Activated CD8-positive, alpha-beta memory T cell treated with anti-CD3 and anti-CD28 coated beads for 24 hours (primary cell): ENCODE measurements at regions not wholly inside any gene's neighbourhood (a gene's known extent, or its start where the extent isn't known, plus 50 kb on each side); places are given as distances from the start of the nearest gene placed in this dataset.
"Not testable (repeated sequence)": the region's sequence is repeated elsewhere in the genome, so short reads cannot be mapped to it uniquely, and the experiment has no call there.

Source experiments
- DNase-seq: peaks from one replicate; pipeline ENCODE4 v3.0.0-alpha.2; 2020

GRCh38 chr17:70527364-70527888, 358.1 kb downstream of the KCNJ2 start:
- no peak for DNase-seq

DNA sequence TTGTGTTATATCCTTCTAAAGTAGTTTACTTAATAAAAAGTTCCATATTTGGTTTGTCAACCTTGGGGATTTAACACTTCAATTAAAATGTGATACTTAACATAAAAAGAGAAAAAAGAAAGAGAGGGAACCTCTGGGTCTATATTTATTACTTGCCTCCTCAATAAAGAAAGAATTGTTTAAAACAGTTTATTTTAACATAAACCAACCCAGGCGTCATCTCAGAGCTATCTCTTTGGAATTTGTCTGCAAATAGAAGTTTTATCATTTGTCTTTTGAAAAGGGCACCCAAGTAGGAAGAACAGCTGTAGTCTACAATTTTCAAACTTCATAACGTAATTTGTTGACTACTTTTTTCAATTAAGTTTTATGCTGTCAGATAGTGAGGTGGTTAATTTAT, 364.1 kb downstream of the KCNJ2 start:
- DNase-seq: no peak

DNA sequence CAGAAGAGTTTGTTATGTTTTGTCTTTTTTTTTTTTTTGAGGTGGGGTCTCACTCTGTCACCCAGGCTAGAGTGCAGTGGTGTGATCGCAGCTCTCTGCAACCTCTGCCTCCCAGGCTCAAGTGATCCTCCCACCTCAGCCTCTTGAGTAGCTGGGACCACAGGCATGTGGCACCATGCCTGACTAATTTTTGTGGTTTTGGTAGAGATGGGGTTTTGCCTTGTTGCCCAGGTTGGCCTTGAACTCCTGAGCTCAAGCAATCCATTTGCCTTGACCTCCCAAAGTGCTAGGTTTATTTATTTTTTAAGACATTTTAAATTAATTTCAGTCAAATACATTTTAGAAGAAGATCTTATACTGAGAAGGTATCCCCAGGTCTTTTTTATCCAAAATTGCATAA, 366.7 kb downstream of the KCNJ2 start:
- no peak for DNase-seq

DNA sequence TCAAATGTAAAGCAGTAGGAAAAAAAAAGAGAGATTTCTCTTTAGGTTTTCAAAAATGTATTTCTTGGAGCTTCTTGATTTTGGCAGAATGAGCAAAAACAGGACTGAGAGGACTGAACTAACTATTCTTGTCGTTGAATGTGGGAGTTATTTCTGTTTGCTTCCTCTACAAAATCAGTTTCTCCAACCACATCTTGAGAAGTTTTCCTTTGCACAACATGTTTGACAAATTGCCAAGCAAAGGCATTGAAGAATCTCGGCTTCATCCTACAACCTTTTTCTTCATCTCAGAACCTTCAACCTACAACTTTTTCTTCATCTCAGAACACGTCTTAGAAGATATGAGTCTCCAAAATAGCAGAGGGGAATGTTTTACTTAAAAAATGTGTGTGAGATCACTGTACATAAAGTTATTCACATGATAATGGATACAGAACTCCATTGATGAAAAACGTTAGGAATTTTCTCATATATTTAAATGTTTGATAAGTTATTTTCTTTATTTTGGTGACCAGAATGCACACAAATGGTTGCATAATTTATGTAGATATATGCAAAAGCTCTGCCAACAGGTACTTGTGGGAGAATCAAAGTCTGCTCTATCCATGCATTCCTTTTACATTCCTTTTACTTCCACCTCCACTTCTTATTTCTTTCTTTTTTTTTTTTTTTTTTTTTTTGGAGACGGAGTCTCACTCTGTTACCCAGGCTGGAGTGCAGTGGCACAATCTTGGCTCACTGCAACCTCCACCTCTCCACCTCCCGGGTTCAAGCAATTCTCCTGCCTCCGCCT, 370.0 kb downstream of the KCNJ2 start:
- no peak for DNase-seq

DNA sequence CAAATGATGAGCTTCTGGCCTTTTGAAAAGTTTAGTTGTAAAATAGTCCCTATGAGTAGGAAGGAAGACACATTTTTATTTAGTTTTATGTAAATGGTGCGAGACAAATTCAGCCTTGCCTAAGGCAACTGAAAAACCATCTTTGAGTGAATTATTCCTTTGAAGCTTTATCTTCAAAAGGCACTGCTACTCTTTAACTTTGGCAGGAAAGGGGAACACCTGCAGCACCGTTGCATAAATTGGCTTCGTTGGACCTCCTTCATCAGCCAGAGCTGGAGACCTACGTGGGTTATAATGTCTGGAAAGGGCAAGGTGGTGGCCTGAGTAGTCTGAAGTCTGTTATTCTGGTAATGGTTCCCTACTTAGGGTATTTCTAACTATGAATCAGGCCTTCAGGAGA, 373.5 kb downstream of the KCNJ2 start:
- DNase-seq: no peak

GRCh38 chr17:70544317-70544716, 375.0 kb downstream of the KCNJ2 start:
- DNase-seq: no peak

GRCh38 chr17:70552230-70552981, 383.1 kb downstream of the KCNJ2 start:
- DNase-seq: no peak

GRCh38 chr17:70552982-70553334, 383.6 kb downstream of the KCNJ2 start:
- no peak for DNase-seq

- DNase-seq: no peak
These were observed 386.4 kb downstream of the KCNJ2 start for GRCh38 chr17:70555723-70556122.

GRCh38 chr17:70558821-70559220, 389.5 kb downstream of the KCNJ2 start:
- DNase-seq: no peak

DNA sequence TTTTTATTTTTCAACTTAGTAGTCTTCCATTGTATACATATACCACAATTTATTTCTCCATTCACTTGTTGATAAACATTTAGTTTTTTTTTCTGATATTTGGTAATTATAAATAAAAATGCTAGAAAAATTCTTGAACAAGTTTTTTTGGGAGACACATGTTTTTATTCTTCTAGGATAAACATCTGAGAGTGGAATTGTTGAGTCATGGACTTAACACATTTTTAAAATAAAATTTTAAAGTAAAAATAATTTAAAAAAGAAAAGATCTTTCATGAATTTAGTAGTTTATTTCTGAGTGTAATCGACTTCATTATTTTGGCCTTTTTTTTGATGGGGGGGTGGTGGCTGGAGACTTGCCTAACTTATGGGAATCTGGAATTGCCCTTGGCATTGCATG, 391.1 kb downstream of the KCNJ2 start:
- DNase-seq: no peak

GRCh38 chr17:70562137-70562536, 392.8 kb downstream of the KCNJ2 start:
- DNase-seq: no peak

DNA sequence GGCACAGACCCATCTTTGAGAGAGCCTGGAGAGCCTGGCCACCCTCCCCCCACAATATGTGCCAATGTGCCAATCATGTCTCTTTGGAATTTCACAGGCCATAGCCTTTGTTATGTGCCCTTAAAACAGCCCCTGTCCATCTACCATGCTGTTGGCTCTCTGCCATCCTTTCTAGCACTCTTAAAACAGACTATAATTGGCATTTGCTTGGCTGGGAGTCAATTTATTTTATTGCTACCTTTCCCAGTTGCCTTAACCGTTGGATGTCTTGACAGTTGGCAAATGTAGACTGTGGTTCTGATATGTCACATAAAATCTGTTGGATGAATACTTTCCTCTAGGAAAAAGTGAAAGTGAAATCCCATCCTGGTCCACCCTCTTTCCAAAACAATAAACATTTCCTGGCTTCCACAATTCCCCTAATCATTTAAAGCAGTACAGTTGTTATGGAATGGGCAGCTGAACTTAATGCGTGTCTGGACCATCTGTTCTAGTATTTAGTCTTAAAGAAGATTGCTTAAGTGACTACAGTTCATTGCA, 394.0 kb downstream of the KCNJ2 start:
- DNase-seq: no peak

- DNase-seq: no peak
These were observed 394.8 kb downstream of the KCNJ2 start for GRCh38 chr17:70564006-70564620.

DNA sequence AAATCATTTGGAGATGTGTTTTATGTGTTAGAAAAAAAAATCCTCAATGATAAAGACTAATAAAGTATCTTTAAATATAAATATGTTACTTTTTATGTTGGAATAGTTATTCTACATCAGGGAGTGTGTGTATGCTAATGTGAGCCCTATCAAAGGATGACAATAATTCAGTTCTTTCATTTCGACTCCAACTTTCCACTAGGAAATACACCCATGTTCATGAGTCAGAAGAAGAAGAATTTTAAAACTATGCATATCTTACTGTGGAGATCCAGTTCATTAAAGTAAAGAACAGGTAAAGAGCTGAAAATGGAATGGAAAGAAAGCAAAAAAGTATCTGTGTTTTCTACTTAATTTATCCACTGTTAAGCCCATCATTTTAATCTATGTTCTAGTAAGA, 399.8 kb downstream of the KCNJ2 start:
- DNase-seq: no peak

- DNase-seq: no peak
These were observed 408.1 kb downstream of the KCNJ2 start for GRCh38 chr17:70577456-70577855.

- no peak for DNase-seq
These were observed 412.1 kb downstream of the KCNJ2 start for GRCh38 chr17:70581459-70581858.

DNA sequence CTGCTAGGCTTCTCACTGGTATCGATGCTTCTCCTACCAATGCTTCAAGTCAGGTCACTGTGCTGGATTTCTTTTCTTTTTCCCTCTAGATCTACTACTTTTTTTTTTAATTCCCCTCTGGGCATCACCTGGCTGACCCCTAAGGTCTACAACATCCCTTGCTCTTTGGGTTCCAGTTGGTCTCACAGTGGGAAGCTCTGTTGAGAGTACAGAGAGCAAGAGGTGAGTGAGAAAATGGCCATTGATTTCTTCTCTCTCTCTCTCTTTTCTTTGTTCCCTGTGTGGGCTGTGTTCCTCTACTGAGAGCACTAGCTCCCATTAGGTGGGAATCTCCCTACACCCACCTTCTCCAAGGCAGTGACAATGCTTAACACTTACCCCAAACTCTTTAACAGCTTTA, 413.4 kb downstream of the KCNJ2 start:
- no peak for DNase-seq

GRCh38 chr17:70584255-70584654, 414.9 kb downstream of the KCNJ2 start:
- no peak for DNase-seq

DNA sequence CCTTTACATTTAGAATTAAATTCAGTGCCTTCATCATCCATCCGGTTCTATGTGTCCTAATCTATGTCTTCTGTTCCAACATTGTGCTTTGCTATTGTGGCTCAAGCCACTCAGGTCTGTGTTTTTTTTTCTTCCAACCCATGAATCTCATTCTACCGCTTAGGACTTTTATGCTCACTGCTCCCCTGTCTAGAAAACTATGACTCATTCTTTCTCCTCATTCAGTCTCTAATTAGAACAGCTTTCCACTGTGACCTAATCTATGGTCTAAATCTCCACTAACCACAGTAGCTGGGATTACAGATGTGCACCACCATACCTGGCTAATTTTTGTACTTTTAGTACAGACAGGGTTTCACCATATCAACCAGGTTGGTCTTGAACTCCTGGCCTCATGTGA, 418.7 kb downstream of the KCNJ2 start:
- DNase-seq: no peak

DNA sequence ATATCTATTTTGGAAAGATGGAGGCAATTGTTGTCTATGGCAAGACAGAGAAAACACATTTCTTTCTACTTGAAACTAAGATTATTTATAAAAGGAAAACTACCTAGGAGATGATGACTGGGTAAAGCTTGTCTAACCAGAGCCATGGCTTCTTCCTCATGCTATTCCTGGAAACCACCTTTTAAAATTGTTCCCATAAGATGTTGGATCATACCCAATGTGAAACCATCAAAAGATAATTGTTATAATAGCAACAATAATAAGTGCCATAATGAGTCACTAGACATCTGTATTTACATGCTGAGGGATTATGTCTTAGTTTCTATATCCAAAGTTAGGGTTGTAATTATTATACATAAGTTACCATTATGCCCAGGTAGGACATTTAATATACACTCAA, 428.4 kb downstream of the KCNJ2 start:
- DNase-seq: no peak

GRCh38 chr17:70599198-70599597, 429.9 kb downstream of the KCNJ2 start:
- DNase-seq: no peak

DNA sequence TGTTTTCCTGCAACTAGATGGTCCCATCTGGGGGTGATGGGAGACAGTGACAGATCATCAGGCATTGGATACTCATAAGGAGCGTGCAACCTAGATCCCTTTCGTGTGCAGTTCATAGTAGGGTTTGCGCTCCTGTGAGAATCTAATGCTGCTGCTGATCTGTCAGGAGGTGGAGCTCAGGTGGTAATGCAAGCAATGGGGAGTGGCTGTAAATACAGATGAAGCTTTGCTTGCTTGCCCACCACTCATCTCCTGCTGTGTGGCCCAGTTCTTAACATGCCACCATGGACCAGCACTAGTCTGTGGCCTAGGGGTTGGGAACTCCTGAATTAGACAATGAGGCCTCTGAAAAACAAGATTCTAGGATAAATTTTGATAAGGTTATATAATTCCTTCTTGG, 430.6 kb downstream of the KCNJ2 start:
- not testable (repeated sequence) for DNase-seq

- no peak for DNase-seq
These were observed 433.9 kb downstream of the KCNJ2 start for GRCh38 chr17:70603226-70603625.
